Fibroblast of skin of right quadriceps (primary cell): ENCODE measurements at regions not wholly inside any gene's neighbourhood (a gene's known extent, or its start where the extent isn't known, plus 50 kb on each side); places are given as distances from the start of the nearest gene placed in this dataset.
"Not testable (repeated sequence)": the region's sequence is repeated elsewhere in the genome, so short reads cannot be mapped to it uniquely, and the experiment has no call there.

ENCODE experiments used
- DNase-seq: peaks from one replicate; pipeline ENCODE4 v3.0.0-alpha.2; 2013

GRCh38 chr6:21335591-21335990 is 258.0 kb upstream of the SOX4 start:
- DNase-seq: no peak

GRCh38 chr6:21337263-21337662 is 256.3 kb upstream of the SOX4 start:
- no peak for DNase-seq

DNA sequence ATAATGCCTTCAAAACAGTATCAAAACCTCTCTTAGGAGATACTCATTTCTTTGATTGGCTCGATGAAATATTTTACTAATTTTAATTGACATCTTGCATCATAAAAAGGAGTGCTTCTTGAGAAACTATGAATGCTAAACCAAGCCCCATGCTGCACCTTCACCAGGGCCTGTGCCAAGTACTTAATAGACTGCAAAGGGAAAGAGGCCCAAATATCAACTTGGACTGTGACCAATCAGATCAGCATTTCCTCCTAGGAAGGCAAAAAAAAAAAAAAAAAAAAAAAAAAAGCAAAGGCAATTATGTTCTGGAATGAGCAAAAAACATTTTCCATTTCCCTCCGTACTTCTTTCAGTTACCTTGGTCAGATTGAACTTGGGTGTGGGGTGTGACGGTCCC is 253.0 kb upstream of the SOX4 start:
- peak; percentile 25 for DNase-seq

- DNase-seq: no peak
Observed at GRCh38 chr6:21341910-21342309, 251.6 kb upstream of the SOX4 start.

GRCh38 chr6:21342501-21342900 is 251.1 kb upstream of the SOX4 start:
- DNase-seq: peak; percentile 75

DNA sequence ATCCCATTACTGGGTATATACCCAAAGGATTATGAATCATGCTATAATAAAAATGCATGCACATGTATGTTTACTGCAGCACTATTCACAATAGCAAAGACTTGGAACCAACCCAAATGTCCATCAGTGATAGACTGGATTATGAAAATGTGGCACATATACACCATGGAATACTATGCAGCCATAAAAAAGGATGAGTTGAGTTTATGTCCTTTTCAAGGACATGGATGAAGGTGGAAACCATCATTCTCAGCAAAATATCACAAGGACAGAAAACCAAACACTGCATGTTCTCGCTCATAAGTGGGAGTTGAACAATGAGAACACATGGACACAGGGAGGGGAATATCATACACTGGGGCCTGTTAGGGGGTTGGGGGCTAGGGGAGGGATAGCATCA is 247.8 kb upstream of the SOX4 start:
- not testable (repeated sequence) for DNase-seq

DNA sequence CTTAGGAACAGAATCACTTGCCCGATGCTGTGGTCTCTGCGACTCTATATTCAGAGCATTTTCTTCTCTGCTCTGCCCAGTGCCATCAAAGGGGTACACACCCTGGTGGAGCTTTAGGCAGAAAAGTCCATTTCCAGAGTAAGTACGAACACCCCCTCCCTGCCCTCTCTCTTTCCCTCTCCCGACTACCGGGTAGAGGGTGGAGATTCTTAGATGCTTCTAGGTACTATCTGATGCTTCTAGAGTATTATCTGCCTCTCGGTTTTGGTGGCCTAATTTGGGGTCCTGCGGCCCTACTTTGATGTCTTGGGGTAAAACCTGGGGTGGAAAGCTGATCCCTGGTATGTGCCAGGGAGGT is 245.4 kb upstream of the SOX4 start:
- no peak for DNase-seq

DNA sequence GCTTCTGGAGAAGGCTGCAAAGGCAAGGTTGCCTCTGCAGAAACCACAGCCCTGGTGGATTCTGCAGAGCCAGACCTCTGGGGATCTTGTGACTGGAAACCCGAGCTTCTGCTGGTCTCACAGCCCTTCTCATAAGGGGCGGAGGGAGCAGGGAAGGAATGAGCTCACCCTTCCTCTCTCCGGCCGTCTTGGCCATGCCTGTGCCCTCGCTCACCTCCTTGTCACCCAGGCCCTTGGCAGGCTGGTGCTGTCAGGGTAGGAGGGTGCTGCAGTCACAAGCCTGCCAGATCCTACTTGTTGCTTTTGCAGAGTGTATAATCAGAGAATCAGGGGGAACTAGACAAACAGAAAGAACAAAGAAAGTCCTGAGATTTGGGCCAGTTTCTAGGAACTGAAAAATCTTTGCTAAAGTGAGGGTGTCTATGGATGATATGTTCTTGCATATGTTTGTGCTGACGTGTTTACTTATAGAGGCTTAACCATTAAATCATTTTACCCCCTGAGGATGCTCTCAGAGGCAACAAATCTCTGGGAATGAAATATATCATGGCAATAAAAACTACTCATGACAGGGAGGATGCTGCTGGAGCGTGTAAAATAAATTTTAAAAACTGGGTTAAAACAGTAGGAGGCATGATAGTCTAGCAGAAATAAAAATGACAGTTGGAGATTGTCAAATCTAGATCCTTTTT is 244.9 kb upstream of the SOX4 start:
- peak; percentile 86 for DNase-seq

- no peak for DNase-seq
Observed at GRCh38 chr6:21349834-21350233, 243.7 kb upstream of the SOX4 start.

GRCh38 chr6:21350926-21351325 is 242.6 kb upstream of the SOX4 start:
- no peak for DNase-seq

- no peak for DNase-seq
Observed at GRCh38 chr6:21352131-21352530, 241.4 kb upstream of the SOX4 start.

DNA sequence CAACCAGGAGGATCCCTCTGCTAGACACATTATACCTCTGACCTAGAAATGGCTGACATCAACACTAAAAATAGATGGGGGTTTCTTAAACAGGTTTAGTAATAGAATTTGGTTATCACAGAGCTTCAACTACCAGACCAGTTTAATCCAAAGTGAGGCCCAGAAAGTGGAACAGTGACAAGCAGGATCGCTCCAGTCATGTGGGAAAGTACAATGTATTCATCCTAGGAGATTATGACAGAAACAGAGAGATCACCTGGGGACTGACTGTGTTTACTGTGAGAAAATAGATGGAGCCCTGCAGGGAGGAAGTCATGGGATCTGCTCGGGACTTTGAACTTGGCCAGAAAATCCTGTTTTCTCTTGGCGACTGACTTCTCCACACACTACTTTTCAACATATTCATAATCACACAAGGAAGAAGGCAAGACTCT is 238.7 kb upstream of the SOX4 start:
- no peak for DNase-seq

DNA sequence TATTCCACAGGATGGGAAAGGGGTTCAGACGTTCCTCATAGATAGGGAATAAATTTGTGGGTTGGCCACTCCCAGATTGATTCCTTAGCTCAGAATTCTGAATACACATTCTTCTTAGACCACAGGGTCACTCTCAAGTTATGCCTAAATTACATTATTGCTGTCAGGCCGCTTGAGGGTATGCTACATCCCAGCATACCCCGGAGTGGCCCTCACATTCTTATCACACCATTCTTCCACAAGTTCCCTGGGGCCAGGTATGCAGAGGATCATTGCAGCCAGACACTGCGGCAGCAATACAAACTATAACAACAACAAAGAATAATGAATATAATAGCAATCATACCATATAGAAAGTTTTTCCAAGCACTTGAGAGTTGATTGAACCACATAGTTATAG is 237.9 kb upstream of the SOX4 start:
- no peak for DNase-seq

GRCh38 chr6:21357262-21357661 is 236.3 kb upstream of the SOX4 start:
- DNase-seq: no peak

- DNase-seq: no peak
Observed at GRCh38 chr6:21359926-21360325, 233.6 kb upstream of the SOX4 start.

DNA sequence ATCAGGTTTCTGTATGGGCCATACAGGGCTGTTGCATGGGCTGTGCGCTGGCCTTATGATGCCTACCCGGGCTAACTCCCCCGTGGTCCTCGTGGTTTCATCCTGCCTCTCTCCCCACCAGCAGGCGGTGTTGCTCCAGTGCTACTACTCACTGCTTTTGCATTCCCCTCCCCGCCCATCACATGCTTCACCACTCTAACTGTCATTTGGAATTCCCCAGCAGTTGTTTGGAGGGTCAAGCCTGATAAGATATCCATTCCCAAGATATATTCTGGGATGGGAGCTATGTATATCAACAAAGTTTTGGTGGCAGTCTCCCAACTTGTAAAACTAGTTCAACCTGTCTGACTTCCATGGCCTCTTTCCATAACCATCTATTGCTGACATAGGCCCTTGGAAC is 233.2 kb upstream of the SOX4 start:
- DNase-seq: no peak

GRCh38 chr6:21367148-21367547 is 226.4 kb upstream of the SOX4 start:
- DNase-seq: no peak

DNA sequence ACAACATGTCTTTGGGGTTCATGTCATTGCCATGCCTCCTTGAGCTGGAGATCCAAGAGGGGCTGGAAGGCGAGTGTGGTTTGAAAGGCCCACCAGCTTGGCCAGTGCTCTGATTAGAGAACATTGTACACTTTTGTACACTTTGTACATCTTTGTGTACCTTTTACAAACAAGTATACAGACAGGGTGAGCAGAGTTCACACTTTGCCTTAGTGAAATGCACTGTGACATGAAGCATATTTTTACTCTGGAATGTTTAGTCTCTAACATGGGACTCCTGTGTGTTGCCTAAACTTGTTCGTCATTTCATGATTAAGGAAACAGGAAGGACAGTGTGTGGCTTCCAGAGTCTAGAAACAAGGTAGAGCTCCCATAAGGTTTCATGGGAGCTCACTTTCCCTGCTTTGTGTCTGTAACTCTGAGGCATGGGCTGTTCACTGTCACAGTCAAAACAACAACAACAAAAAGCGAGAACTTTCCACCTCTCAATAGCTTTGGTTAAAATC is 225.8 kb upstream of the SOX4 start:
- no peak for DNase-seq

GRCh38 chr6:21371061-21371460 is 222.5 kb upstream of the SOX4 start:
- DNase-seq: no peak

DNA sequence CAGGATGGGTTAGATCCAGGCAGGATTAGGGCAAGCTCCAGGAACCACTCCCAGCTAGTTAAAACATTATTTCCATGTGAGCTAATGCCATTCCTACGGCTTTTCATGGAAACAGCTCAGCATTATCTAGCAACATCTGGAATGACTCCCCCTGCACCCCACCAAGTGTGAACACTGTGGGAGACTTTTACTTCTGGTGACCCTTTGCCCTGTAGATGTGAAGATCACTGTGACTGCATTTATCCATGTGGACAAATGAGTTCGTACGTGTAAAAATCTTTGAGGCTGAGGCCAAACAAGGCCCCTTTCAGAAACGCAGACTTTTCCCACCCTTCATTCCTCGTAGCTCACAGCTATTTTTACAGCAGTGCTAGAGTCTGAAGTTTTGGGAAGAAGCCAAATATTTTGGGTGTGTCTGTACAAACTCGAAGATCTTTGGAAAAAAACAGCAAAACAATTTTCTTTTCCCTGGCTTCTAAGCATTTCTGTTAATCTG is 221.8 kb upstream of the SOX4 start:
- DNase-seq: peak; percentile 66

- DNase-seq: no peak
Observed at GRCh38 chr6:21375151-21376116, 218.1 kb upstream of the SOX4 start.

DNA sequence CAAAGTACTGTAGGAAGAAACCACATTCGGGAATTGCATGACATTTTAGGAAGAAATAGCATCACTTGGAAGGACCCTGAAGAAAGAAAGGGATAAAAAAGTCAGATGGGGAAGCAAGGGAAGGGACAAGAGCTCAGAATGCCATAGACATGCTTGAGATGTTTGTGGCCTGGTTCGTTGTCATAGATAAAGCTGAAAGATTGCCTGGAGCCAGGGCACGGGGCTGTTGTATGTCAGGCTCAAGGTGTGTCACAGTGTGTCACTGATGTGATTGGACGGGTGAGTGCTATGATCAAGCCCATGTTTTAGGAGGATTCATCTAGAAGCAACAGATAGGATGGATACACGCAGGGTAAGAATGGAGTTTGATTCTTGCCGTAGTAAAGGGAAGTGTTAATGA is 216.2 kb upstream of the SOX4 start:
- no peak for DNase-seq

GRCh38 chr6:21381331-21381963 is 212.1 kb upstream of the SOX4 start:
- peak; percentile 13 for DNase-seq
